ENCODE measurements at regions not wholly inside any gene's neighbourhood (a gene's known extent, or its start where the extent isn't known, plus 50 kb on each side); places are given as distances from the start of the nearest gene placed in this dataset.

GRCh38 chr5:158549311-158549710 is 550.4 kb downstream of the EBF1 start:
- no peak for FAIRE-seq

- no peak for FAIRE-seq
Measured at GRCh38 chr5:158546748-158547147, 553.0 kb downstream of the EBF1 start.

- no peak for FAIRE-seq
Measured at GRCh38 chr5:158545949-158546530, 553.7 kb downstream of the EBF1 start.

- FAIRE-seq = no peak
Measured at GRCh38 chr5:158544388-158545339, 555.1 kb downstream of the EBF1 start.

- no peak for FAIRE-seq
Measured at GRCh38 chr5:158543539-158544387, 556.0 kb downstream of the EBF1 start.

- FAIRE-seq = no peak
Measured at GRCh38 chr5:158541536-158542297, 558.0 kb downstream of the EBF1 start.

GRCh38 chr5:158538506-158539074 is 561.1 kb downstream of the EBF1 start:
- no peak for FAIRE-seq

- no peak for FAIRE-seq
Measured at GRCh38 chr5:158537366-158537765, 562.4 kb downstream of the EBF1 start.

- no peak for FAIRE-seq
Measured at GRCh38 chr5:158534203-158534602, 565.5 kb downstream of the EBF1 start.

- FAIRE-seq = no peak
Measured at GRCh38 chr5:158532739-158533138, 567.0 kb downstream of the EBF1 start.

- no peak for FAIRE-seq
Measured at GRCh38 chr5:158531860-158532259, 567.9 kb downstream of the EBF1 start.

- no peak for FAIRE-seq
Measured at GRCh38 chr5:158530115-158530514, 569.6 kb downstream of the EBF1 start.

GRCh38 chr5:158529454-158529853 is 570.3 kb downstream of the EBF1 start:
- FAIRE-seq = no peak

GRCh38 chr5:158525663-158526062 is 574.1 kb downstream of the EBF1 start:
- FAIRE-seq = no peak

- no peak for FAIRE-seq
Measured at GRCh38 chr5:158524070-158524469, 575.6 kb downstream of the EBF1 start.

GRCh38 chr5:158522776-158523175 is 576.9 kb downstream of the EBF1 start:
- no peak for FAIRE-seq

- FAIRE-seq = no peak
Measured at GRCh38 chr5:158521995-158522394, 577.7 kb downstream of the EBF1 start.

GRCh38 chr5:158519433-158520021 is 580.2 kb downstream of the EBF1 start:
- FAIRE-seq = no peak

- no peak for FAIRE-seq
Measured at GRCh38 chr5:158516521-158516920, 583.2 kb downstream of the EBF1 start.

- FAIRE-seq = no peak
Measured at GRCh38 chr5:158514986-158515359, 584.7 kb downstream of the EBF1 start.

GRCh38 chr5:158514319-158514985 is 585.3 kb downstream of the EBF1 start:
- no peak for FAIRE-seq
